Tibial artery (tissue), 4 donors: ENCODE measurements at regions not wholly inside any gene's neighbourhood (a gene's known extent, or its start where the extent isn't known, plus 50 kb on each side); places are given as distances from the start of the nearest gene placed in this dataset.
"Not testable (repeated sequence)": the region's sequence is repeated elsewhere in the genome, so short reads cannot be mapped to it uniquely, and the experiment has no call there.

Source experiments
- DNase-seq, 2 donors: peaks; one replicate each; pipeline ENCODE4 v3.0.0-alpha.2; 2019
- H3K27ac ChIP-seq, 2 donors: fragments of 200-600 bp; sonication (generic) in 1 of 2; 1 replicate in 1 of 2; 2 replicates in 1 of 2; pipeline ENCODE4 v1.5.1; 2018 to 2019; ENCODE audit warnings: mild to moderate bottlenecking in 1 of 2
- H3K27me3 ChIP-seq, 2 donors: fragments of 200-600 bp; sonication (generic) in 1 of 2; one replicate each; pipeline versions ENCODE4 v1.5.1 to v1.6.0; 2016 to 2019
- H3K36me3 ChIP-seq, 3 donors: fragments of 200-600 bp; sonication (generic) in 2 of 3; one replicate each; pipeline ENCODE4 v1.5.1; 2016 to 2019; ENCODE audit warnings: mild to moderate bottlenecking in 2 of 3
- H3K4me1 ChIP-seq, 4 donors: fragments of 200-600 bp; sonication (generic) in 2 of 4; 1 replicate in 3 of 4; 2 replicates in 1 of 4; pipeline ENCODE4 v1.5.1; 2016 to 2019
- H3K4me3 ChIP-seq, 2 donors: fragments of 200-600 bp; sonication (generic) in 1 of 2; 1 replicate in 1 of 2; 2 replicates in 1 of 2; pipeline ENCODE4 v1.5.1; 2018 to 2019; ENCODE audit warnings: mild to moderate bottlenecking in 2 of 2
- H3K9me3 ChIP-seq, 3 donors: fragments of 200-600 bp; sonication (generic) in 1 of 3; one replicate each; pipeline ENCODE4 v1.5.1; 2016 to 2019
- intact Hi-C: fragments of 100-400 bp; cut with DNase I; formaldehyde crosslinking; loops from one replicate; pipeline ENCODE4 v1.15.0; 2023; ENCODE audit warnings: low total_unique reads
- TF ChIP-seq, protein P1 (sequence below), 2 experiments: fragments of 200-600 bp in 1 of 2; fragments of 450-650 bp in 1 of 2; IDR thresholded peaks; one replicate each; pipeline ENCODE4 v1.5.1; 2017 to 2019; ENCODE audit warnings: antibody characterized with exemption in 2 of 2, mild to moderate bottlenecking in 1 of 2, moderate library complexity in 1 of 2

DNA sequence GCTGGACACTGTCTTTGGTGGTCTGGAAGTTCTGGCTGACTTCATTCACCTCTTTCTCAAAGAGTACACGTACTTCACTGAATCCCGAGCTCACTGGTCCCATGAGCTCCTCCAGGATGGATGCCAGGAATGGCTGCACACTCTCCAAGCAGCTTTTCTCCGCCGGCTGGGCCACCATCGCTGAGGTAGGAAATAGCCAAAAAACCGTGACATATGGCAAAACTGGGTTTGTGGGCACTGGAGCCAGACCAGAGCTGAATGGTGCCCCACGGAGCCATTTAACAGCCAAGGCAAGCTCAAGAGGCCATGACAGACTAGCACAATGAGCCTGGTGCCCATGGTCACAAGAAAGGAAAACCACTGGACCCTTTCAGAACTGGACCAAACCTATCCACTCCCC, 64.0 kb upstream of the EDEM3 start:
- Histone ChIP-seq H3K4me1 (peaks cover 0 to 18% (median 12%) of the 10 kb centered on the region in 4 donors), H3K36me3 (peaks cover 47 to 74% (median 51%) of the 10 kb centered on the region in 3 donors), H3K9me3 (no peaks in the 10 kb centered on the region), H3K27ac (no peak overlapping the region), H3K27me3 (no peaks in the 10 kb centered on the region), H3K4me3 (no peak overlapping the region)
- intact Hi-C loops: no loop called here
- no peak for DNase-seq
- TF ChIP-seq, protein P1, sequence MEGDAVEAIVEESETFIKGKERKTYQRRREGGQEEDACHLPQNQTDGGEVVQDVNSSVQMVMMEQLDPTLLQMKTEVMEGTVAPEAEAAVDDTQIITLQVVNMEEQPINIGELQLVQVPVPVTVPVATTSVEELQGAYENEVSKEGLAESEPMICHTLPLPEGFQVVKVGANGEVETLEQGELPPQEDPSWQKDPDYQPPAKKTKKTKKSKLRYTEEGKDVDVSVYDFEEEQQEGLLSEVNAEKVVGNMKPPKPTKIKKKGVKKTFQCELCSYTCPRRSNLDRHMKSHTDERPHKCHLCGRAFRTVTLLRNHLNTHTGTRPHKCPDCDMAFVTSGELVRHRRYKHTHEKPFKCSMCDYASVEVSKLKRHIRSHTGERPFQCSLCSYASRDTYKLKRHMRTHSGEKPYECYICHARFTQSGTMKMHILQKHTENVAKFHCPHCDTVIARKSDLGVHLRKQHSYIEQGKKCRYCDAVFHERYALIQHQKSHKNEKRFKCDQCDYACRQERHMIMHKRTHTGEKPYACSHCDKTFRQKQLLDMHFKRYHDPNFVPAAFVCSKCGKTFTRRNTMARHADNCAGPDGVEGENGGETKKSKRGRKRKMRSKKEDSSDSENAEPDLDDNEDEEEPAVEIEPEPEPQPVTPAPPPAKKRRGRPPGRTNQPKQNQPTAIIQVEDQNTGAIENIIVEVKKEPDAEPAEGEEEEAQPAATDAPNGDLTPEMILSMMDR (IDR thresholded peaks at IDR 0.05): no peak

DNA sequence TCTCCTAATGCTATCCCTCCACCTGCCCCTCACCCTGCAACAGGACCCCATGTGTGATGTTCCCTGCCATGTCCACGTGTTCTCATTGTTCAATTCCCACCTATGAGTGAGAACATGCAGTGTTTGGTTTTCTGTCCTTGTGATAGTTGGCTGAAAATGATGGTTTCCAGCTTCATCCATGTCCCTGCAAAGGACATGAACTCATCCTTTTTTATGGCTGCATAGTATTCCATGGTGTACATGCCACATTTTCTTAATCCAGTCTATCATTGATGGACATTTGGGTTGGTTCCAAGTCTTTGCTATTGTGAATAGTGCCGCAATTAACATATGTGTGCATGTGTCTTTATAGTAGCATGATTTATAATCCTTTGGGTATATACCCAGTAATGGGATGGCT, 62.3 kb upstream of the EDEM3 start:
- H3K4me3 ChIP-seq, H3K9me3 ChIP-seq, H3K27me3 ChIP-seq, H3K27ac ChIP-seq, DNase-seq, intact Hi-C loops: not testable (repeated sequence)
- H3K36me3 ChIP-seq: peaks cover 36 to 60% (median 36%) of the 10 kb centered on the region in 3 donors
- peaks cover 0 to 13% (median 10%) of the 10 kb centered on the region in 4 donors for H3K4me1 ChIP-seq

DNA sequence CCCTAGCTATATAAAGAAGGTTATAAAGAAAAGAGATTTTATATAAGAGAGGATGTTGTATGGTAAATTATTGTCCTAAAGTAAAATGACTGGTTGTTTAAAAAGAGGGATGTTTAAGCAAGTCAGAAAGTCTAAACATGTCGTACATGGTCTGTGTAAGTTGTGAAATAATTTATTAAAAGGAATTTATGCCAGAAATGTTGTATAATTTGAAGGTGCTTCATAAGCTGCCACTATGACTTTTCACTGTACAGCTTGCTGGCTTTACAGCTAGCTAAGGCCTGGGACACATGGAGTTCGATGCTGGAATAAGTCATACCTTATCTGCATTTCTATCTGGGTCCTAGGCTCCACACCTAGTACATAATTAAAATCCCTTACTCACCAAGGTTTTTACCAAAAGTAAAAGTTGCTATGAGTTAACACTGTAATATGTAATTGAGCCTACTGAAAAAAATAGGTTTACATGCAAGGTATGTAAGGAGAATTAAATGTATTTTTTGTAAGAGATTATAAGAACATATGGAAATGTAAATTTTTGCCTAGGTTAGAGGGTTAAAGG, 59.0 kb upstream of the EDEM3 start:
- H3K27ac ChIP-seq: no peak overlapping the region
- H3K4me3 ChIP-seq: no peak overlapping the region
- intact Hi-C loops: loop anchor here (2.0 kb wide), 1 partner anchor 163 kb away; no protein-coding TSS in a partner anchor
- H3K4me1 ChIP-seq: peaks cover 0 to 34% (median 26%) of the 10 kb centered on the region in 4 donors
- H3K36me3 ChIP-seq: peaks cover 14 to 33% (median 17%) of the 10 kb centered on the region in 3 donors
- TF ChIP-seq, protein P1 (IDR thresholded peaks at IDR 0.05): no peak
- no peak for DNase-seq
- H3K9me3 ChIP-seq: no peaks in the 10 kb centered on the region
- no peaks in the 10 kb centered on the region for H3K27me3 ChIP-seq

DNA sequence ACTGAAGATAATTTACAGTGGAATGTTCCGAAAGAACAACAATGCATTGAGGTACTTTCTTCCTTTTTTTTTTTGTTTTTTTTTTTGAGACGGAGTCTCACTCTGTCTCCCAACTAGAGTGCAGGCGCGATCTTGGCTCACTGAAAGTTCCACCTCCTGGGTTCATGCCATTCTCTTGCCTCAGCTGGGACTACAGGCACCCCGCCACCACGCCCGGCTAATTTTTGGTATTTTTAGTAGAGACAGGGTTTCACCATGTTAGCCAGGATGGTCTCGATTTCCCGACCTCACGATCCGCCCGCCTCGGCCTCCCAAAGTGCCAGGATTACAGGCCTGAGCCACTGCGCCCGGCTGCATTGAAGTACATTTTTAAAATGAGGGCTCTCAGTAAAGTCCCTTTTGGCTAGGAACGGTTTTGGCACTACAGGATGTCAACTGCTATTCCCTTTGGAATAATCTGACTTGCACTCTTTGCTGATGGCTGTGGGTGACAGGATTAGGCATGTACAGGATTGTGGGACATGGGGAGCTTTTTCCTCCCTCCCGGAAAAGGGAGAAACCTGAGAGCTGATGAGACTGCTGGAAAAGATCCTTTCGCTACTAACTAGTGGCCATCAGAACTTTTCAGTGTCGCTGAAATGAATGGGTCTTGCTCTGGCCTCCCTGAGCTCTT, 56.9 kb upstream of the EDEM3 start:
- DNase-seq: peak; percentile 78 to 87
- intact Hi-C loops: loop anchor here (2.0 kb wide), 1 partner anchor 165 kb away; no protein-coding TSS in a partner anchor
- peak overlapping the region in 1 of 2 donors; percentile 18 for H3K4me3 ChIP-seq
- H3K9me3 ChIP-seq: no peaks in the 10 kb centered on the region
- TF ChIP-seq, protein P1 (IDR thresholded peaks at IDR 0.05): no peak
- H3K4me1 ChIP-seq: peaks cover 0 to 34% (median 26%) of the 10 kb centered on the region in 4 donors
- peaks cover 15 to 23% (median 20%) of the 10 kb centered on the region in 3 donors for H3K36me3 ChIP-seq
- H3K27ac ChIP-seq: peak overlapping the region; percentile 73 to 79
- H3K27me3 ChIP-seq: no peaks in the 10 kb centered on the region

DNA sequence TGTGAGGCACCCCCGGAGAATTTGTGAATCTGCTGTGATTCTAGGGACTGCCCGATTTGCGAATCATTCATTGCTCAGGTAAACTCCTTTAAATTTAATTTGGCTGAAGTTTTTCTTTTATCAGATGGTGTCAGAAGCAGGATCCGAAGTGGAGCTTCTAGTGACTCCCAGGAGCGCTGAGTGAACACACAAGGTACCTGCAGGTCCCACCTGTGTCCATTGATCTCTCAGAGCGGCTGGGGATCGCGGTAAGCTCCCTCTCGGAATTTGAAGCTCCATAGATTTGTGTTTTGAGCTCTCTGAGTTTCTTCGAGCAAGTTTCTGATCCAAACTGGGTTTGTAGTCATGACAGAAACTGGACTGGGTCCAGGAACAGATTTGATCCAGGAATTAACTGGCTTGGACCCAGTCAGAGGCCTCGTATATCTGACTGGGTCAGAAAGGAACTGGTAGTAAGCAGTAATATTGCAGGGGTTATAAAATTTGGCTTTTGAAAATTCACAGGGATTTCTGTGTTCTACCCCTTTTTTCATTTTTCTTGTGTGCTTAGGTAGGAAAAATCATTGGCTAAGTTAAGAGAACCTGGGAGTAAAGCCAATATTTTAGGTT, 56.2 kb upstream of the EDEM3 start:
- Histone ChIP-seq H3K9me3 (no peaks in the 10 kb centered on the region), H3K4me3 (no peak overlapping the region), H3K4me1 (peaks cover 0 to 40% (median 32%) of the 10 kb centered on the region in 4 donors), H3K27ac (peak overlapping the region; percentile 73 to 79), H3K27me3 (no peaks in the 10 kb centered on the region), H3K36me3 (peaks cover 11 to 20% (median 17%) of the 10 kb centered on the region in 3 donors)
- TF ChIP-seq, protein P1 (IDR thresholded peaks at IDR 0.05): no peak
- peak in 1 of 2 donors; percentile 49 for DNase-seq
- intact Hi-C loops: no loop called here

DNA sequence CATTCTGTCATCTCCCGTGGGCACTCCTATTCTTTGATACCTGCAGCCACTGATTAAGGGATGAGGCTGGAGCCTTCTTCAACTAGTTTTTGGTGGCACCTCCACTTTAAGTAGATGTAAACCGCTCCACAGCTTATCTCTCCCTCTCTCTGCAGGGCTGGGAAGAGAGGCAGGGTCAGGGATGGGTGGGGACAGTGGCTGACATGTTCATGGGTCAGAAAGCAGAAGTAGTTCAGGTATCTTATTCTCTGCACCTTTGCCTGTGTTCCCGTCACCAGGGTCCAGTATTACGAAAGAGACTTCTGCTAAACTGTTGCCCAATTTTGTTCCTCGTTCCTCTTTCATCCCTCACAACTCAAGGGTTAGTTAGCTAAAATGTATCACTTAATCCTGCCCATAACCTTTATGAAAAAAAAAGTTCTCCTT, 51.7 kb upstream of the EDEM3 start:
- intact Hi-C loops: no loop called here
- Histone ChIP-seq H3K27me3 (no peaks in the 10 kb centered on the region), H3K27ac (peak overlapping the region; percentile 9 to 55), H3K4me1 (peaks cover 0 to 27% (median 20%) of the 10 kb centered on the region in 4 donors), H3K4me3 (no peak overlapping the region), H3K36me3 (peaks cover 17 to 48% (median 31%) of the 10 kb centered on the region in 3 donors), H3K9me3 (no peaks in the 10 kb centered on the region)
- DNase-seq: no peak
- TF ChIP-seq, protein P1 (IDR thresholded peaks at IDR 0.05): no peak
